ENCODE measurements at regions not wholly inside any gene's neighbourhood (a gene's known extent, or its start where the extent isn't known, plus 50 kb on each side); places are given as distances from the start of the nearest gene placed in this dataset.
A peak's percentile ranks its signal among the peaks of the same experiment; 100 is the strongest.

GRCh38 chr7:26459540-26460193 is 168.0 kb downstream of the SNX10 start:
- no peak for DNase-seq

- DNase-seq = no peak
Observed at GRCh38 chr7:26460351-26461085, 168.9 kb downstream of the SNX10 start.

- DNase-seq = no peak
Observed at GRCh38 chr7:26461518-26461917, 169.9 kb downstream of the SNX10 start.

- DNase-seq = no peak
Observed at GRCh38 chr7:26466007-26466406, 174.3 kb downstream of the SNX10 start.

- DNase-seq = no peak
Observed at GRCh38 chr7:26467104-26467503, 175.4 kb downstream of the SNX10 start.

GRCh38 chr7:26467541-26467940 is 175.9 kb downstream of the SNX10 start:
- no peak for DNase-seq

- no peak for DNase-seq
Observed at GRCh38 chr7:26468625-26469024, 177.0 kb downstream of the SNX10 start.

GRCh38 chr7:26469188-26469587 is 177.5 kb downstream of the SNX10 start:
- no peak for DNase-seq

GRCh38 chr7:26470691-26471090 is 179.0 kb downstream of the SNX10 start:
- no peak for DNase-seq

- DNase-seq = no peak
Observed at GRCh38 chr7:26471306-26472075, 179.8 kb downstream of the SNX10 start.

GRCh38 chr7:26472971-26473370 is 181.3 kb downstream of the SNX10 start:
- no peak for DNase-seq

- no peak for DNase-seq
Observed at GRCh38 chr7:26476271-26476670, 184.6 kb downstream of the SNX10 start.

GRCh38 chr7:26477381-26477990 is 185.8 kb downstream of the SNX10 start:
- no peak for DNase-seq

- DNase-seq = no peak
Observed at GRCh38 chr7:26478550-26478949, 186.9 kb downstream of the SNX10 start.

- no peak for DNase-seq
Observed at GRCh38 chr7:26479581-26479980, 187.9 kb downstream of the SNX10 start.

GRCh38 chr7:26480156-26480555 is 188.5 kb downstream of the SNX10 start:
- DNase-seq = peak; percentile 27

GRCh38 chr7:26482927-26483326 is 191.3 kb downstream of the SNX10 start:
- DNase-seq = no peak

GRCh38 chr7:26483843-26484242 is 192.2 kb downstream of the SNX10 start:
- DNase-seq = no peak

GRCh38 chr7:26485367-26485934 is 193.8 kb downstream of the SNX10 start:
- DNase-seq = no peak

- no peak for DNase-seq
Observed at GRCh38 chr7:26486153-26486552, 194.5 kb downstream of the SNX10 start.

GRCh38 chr7:26487780-26488515 is 196.3 kb downstream of the SNX10 start:
- DNase-seq = no peak

- no peak for DNase-seq
Observed at GRCh38 chr7:26489391-26489790, 197.7 kb downstream of the SNX10 start.

Data from retina (tissue), 1 donor.